Stimulated activated CD8-positive, alpha-beta memory T cell treated with anti-CD3 and anti-CD28 coated beads, Interleukin-4, amount 100 ng/mL, for 1 hour (primary cell): ENCODE measurements at regions not wholly inside any gene's neighbourhood (a gene's known extent, or its start where the extent isn't known, plus 50 kb on each side); places are given as distances from the start of the nearest gene placed in this dataset.

Source experiments
- DNase-seq, 2 donors: peaks; one replicate each; pipeline ENCODE4 v3.0.0-alpha.2; 2020; ENCODE audit warnings: low read depth in 2 of 2, low spot score in 1 of 2

GRCh38 chr10:118501637-118502440 lies 93.6 kb downstream of the PRLHR start:
- no peak for DNase-seq

GRCh38 chr10:118501171-118501570 lies 94.3 kb downstream of the PRLHR start:
- no peak for DNase-seq

GRCh38 chr10:118500477-118501104 lies 94.9 kb downstream of the PRLHR start:
- DNase-seq = no peak

GRCh38 chr10:118499186-118499585 lies 96.3 kb downstream of the PRLHR start:
- no peak for DNase-seq

GRCh38 chr10:118498623-118499022 lies 96.8 kb downstream of the PRLHR start:
- DNase-seq = no peak

GRCh38 chr10:118497227-118497626 lies 98.2 kb downstream of the PRLHR start:
- no peak for DNase-seq

- DNase-seq = no peak
Measured at GRCh38 chr10:118496525-118496924, 98.9 kb downstream of the PRLHR start.

GRCh38 chr10:118495499-118495898 lies 99.9 kb downstream of the PRLHR start:
- DNase-seq = no peak

- DNase-seq = no peak
Measured at GRCh38 chr10:118491055-118491454, 104.4 kb downstream of the PRLHR start.

GRCh38 chr10:118488710-118489497 lies 106.5 kb downstream of the PRLHR start:
- no peak for DNase-seq

- no peak for DNase-seq
Measured at GRCh38 chr10:118485641-118486040, 109.8 kb downstream of the PRLHR start.

GRCh38 chr10:118484152-118484871 lies 111.1 kb downstream of the PRLHR start:
- DNase-seq = no peak

- DNase-seq = no peak
Measured at GRCh38 chr10:118483496-118483895, 112.0 kb downstream of the PRLHR start.

GRCh38 chr10:118482393-118483331 lies 112.8 kb downstream of the PRLHR start:
- DNase-seq = no peak

- no peak for DNase-seq
Measured at GRCh38 chr10:118481871-118482270, 113.6 kb downstream of the PRLHR start.

GRCh38 chr10:118475214-118475613 lies 120.2 kb downstream of the PRLHR start:
- no peak for DNase-seq

- no peak for DNase-seq
Measured at GRCh38 chr10:118474111-118474510, 121.3 kb downstream of the PRLHR start.

GRCh38 chr10:118473305-118473960 lies 122.0 kb downstream of the PRLHR start:
- no peak for DNase-seq

- no peak for DNase-seq
Measured at GRCh38 chr10:118472415-118473304, 122.8 kb downstream of the PRLHR start.
